Activated CD4-positive, alpha-beta T cell treated with anti-CD3 and anti-CD28 coated beads, Interleukin-2, Interleukin-4, amounts not matched to agents 100 ng/mL and 50 ng/mL, durations not matched to agents 16 hours and 8 hours (primary cell): ENCODE measurements at regions not wholly inside any gene's neighbourhood (a gene's known extent, or its start where the extent isn't known, plus 50 kb on each side); places are given as distances from the start of the nearest gene placed in this dataset.
A peak's percentile ranks its signal among the peaks of the same experiment; 100 is the strongest.

Source experiments
- DNase-seq: peaks from one replicate; pipeline ENCODE4 v3.0.0-alpha.2; 2020; ENCODE audit warnings: low spot score

GRCh38 chr10:60466267-60467201 lies 76.9 kb upstream of the ANK3 start:
- no peak for DNase-seq

GRCh38 chr10:60465801-60466200 lies 76.1 kb upstream of the ANK3 start:
- DNase-seq: no peak

GRCh38 chr10:60464659-60465058 lies 75.0 kb upstream of the ANK3 start:
- DNase-seq: no peak

GRCh38 chr10:60463746-60464145 lies 74.1 kb upstream of the ANK3 start:
- DNase-seq: no peak

GRCh38 chr10:60461688-60462087 lies 72.0 kb upstream of the ANK3 start:
- DNase-seq: no peak

- no peak for DNase-seq
Measured at GRCh38 chr10:60459701-60460457, 70.2 kb upstream of the ANK3 start.

GRCh38 chr10:60456053-60456452 lies 66.4 kb upstream of the ANK3 start:
- no peak for DNase-seq

GRCh38 chr10:60454336-60454735 lies 64.7 kb upstream of the ANK3 start:
- no peak for DNase-seq

GRCh38 chr10:60453036-60453435 lies 63.4 kb upstream of the ANK3 start:
- DNase-seq: no peak

- no peak for DNase-seq
Measured at GRCh38 chr10:60450291-60450690, 60.6 kb upstream of the ANK3 start.

- no peak for DNase-seq
Measured at GRCh38 chr10:60448246-60448645, 58.6 kb upstream of the ANK3 start.

GRCh38 chr10:60446851-60447250 lies 57.2 kb upstream of the ANK3 start:
- peak; percentile 40 for DNase-seq

- no peak for DNase-seq
Measured at GRCh38 chr10:60446070-60446833, 56.6 kb upstream of the ANK3 start.

- DNase-seq: no peak
Measured at GRCh38 chr10:60444494-60445064, 54.9 kb upstream of the ANK3 start.

- DNase-seq: no peak
Measured at GRCh38 chr10:60443346-60443745, 53.7 kb upstream of the ANK3 start.

GRCh38 chr10:60441515-60441914 lies 51.8 kb upstream of the ANK3 start:
- no peak for DNase-seq

- no peak for DNase-seq
Measured at GRCh38 chr10:60439641-60440040, 50.0 kb upstream of the ANK3 start.
